Mesothelial cell of epicardium (in vitro differentiated cells): ENCODE measurements at regions not wholly inside any gene's neighbourhood (a gene's known extent, or its start where the extent isn't known, plus 50 kb on each side); places are given as distances from the start of the nearest gene placed in this dataset.
A peak's percentile ranks its signal among the peaks of the same experiment; 100 is the strongest.

Experiments used
- DNase-seq, 2 experiments: peaks; one replicate each; pipeline ENCODE4 v3.0.0; 2021; ENCODE audit warnings: low spot score in 2 of 2; ENCODE audit not compliant: unreplicated experiment in 2 of 2
- H3K27ac Mint-ChIP-seq: 2 replicates; pipeline ENCODE4 v1.8.0; 2021; ENCODE audit warnings: mixed read lengths
- H3K27me3 Mint-ChIP-seq: 2 replicates; pipeline ENCODE4 v1.8.0; 2021; ENCODE audit warnings: low read depth, mixed read lengths
- H3K36me3 Mint-ChIP-seq: 2 replicates; pipeline ENCODE4 v1.8.0; 2021; ENCODE audit warnings: mixed read lengths
- H3K4me1 Mint-ChIP-seq: 2 replicates; pipeline ENCODE4 v1.8.0; 2021; ENCODE audit warnings: mixed read lengths
- H3K4me3 Mint-ChIP-seq: 2 replicates; pipeline ENCODE4 v1.8.0; 2021; ENCODE audit warnings: mild to moderate bottlenecking, moderate library complexity, mixed read lengths
- H3K9me3 Mint-ChIP-seq: 2 replicates; pipeline ENCODE4 v1.8.0; 2021; ENCODE audit warnings: mixed read lengths
- CTCF ChIP-seq: fragments of 200-600 bp; sonication (generic); IDR thresholded peaks from one replicate; pipeline ENCODE4 v1.5.0; 2021; ENCODE audit warnings: antibody characterized with exemption; ENCODE audit not compliant: unreplicated experiment

- Mint-ChIP-seq H3K36me3 (no peaks in the 10 kb centered on the region), H3K27ac (no peak overlapping the region), H3K4me3 (no peak overlapping the region), H3K27me3 (no peaks in the 10 kb centered on the region), H3K4me1 (peaks cover 3% of the 10 kb centered on the region), H3K9me3 (peaks cover 3% of the 10 kb centered on the region)
- DNase-seq = no peak
- no peak for TF ChIP-seq CTCF
These were observed 843.7 kb downstream of the LRRTM4 start for GRCh38 chr2:76678383-76679024.

- TF ChIP-seq CTCF = no peak
- Mint-ChIP-seq H3K4me1 (peaks cover 5% of the 10 kb centered on the region), H3K27ac (no peak overlapping the region), H3K36me3 (no peaks in the 10 kb centered on the region), H3K27me3 (no peaks in the 10 kb centered on the region), H3K9me3 (no peaks in the 10 kb centered on the region), H3K4me3 (no peak overlapping the region)
- DNase-seq = no peak
These were observed 847.0 kb downstream of the LRRTM4 start for GRCh38 chr2:76675212-76675611.

GRCh38 chr2:76672798-76673197, 849.4 kb downstream of the LRRTM4 start:
- Mint-ChIP-seq H3K9me3 (no peaks in the 10 kb centered on the region), H3K27me3 (no peaks in the 10 kb centered on the region), H3K4me3 (no peak overlapping the region), H3K36me3 (no peaks in the 10 kb centered on the region), H3K27ac (no peak overlapping the region), H3K4me1 (peaks cover 15% of the 10 kb centered on the region)
- no peak for TF ChIP-seq CTCF
- DNase-seq = no peak

- TF ChIP-seq CTCF = no peak
These were observed 852.2 kb downstream of the LRRTM4 start for GRCh38 chr2:76669966-76670465.

GRCh38 chr2:76668279-76668678, 853.9 kb downstream of the LRRTM4 start:
- no peaks in the 10 kb centered on the region for H3K36me3 Mint-ChIP-seq
- H3K27ac Mint-ChIP-seq = peak overlapping the region; percentile 9
- peaks cover 19% of the 10 kb centered on the region for H3K4me1 Mint-ChIP-seq
- H3K4me3 Mint-ChIP-seq = no peak overlapping the region
- H3K9me3 Mint-ChIP-seq = no peaks in the 10 kb centered on the region
- H3K27me3 Mint-ChIP-seq = no peaks in the 10 kb centered on the region
- DNase-seq = no peak
- TF ChIP-seq CTCF = no peak

More at GRCh38 chr2:76669966-76670465, 852.2 kb downstream of the LRRTM4 start:
- Mint-ChIP-seq H3K36me3 (no peaks in the 10 kb centered on the region), H3K27me3 (no peaks in the 10 kb centered on the region), H3K4me1 (peaks cover 19% of the 10 kb centered on the region), H3K27ac (no peak overlapping the region), H3K4me3 (no peak overlapping the region), H3K9me3 (no peaks in the 10 kb centered on the region)
- no peak for DNase-seq
